Omental fat pad (tissue), 3 donors: ENCODE measurements at regions not wholly inside any gene's neighbourhood (a gene's known extent, or its start where the extent isn't known, plus 50 kb on each side); places are given as distances from the start of the nearest gene placed in this dataset.

ENCODE experiments used
- ATAC-seq: fragments of 150-250 bp; one replicate; pipeline ENCODE4 v1.9.1; 2016; ENCODE audit warnings: mild to moderate bottlenecking, moderate library complexity; ENCODE audit not compliant: low FRiP score
- DNase-seq: peaks from one replicate; pipeline ENCODE4 v3.0.0-alpha.2; 2019; ENCODE audit warnings: low spot score
- TF ChIP-seq, protein P1 (sequence below), 3 donors: fragments of 450-650 bp; IDR thresholded peaks; one replicate each; pipeline ENCODE4 v1.5.1; 2016 to 2017; ENCODE audit warnings: antibody characterized with exemption in 3 of 3, mild to moderate bottlenecking in 3 of 3, moderate library complexity in 2 of 3

DNA sequence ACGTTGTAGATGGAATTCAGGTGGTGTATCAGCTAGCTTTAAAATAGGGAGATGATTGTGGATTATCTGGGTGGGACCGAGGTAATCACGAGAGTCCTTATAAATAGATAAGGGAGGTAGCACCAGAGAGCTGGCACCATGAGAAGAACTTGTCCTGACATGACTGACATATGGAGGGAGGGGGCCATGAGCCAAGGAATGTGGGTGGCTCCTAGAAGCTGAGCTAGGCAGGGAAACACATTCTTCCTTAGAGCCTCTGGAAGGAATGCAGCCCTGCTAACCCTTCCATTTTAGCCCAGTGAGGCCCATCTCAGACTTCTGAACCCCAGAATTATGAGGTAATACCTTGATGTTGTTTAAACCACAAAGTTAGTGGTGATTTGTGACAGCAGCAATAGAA lies 321.1 kb upstream of the SULF2 start:
- TF ChIP-seq, protein P1, sequence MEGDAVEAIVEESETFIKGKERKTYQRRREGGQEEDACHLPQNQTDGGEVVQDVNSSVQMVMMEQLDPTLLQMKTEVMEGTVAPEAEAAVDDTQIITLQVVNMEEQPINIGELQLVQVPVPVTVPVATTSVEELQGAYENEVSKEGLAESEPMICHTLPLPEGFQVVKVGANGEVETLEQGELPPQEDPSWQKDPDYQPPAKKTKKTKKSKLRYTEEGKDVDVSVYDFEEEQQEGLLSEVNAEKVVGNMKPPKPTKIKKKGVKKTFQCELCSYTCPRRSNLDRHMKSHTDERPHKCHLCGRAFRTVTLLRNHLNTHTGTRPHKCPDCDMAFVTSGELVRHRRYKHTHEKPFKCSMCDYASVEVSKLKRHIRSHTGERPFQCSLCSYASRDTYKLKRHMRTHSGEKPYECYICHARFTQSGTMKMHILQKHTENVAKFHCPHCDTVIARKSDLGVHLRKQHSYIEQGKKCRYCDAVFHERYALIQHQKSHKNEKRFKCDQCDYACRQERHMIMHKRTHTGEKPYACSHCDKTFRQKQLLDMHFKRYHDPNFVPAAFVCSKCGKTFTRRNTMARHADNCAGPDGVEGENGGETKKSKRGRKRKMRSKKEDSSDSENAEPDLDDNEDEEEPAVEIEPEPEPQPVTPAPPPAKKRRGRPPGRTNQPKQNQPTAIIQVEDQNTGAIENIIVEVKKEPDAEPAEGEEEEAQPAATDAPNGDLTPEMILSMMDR (IDR thresholded peaks at IDR 0.05), result no peak
- ATAC-seq (no peak), DNase-seq (no peak)

DNA sequence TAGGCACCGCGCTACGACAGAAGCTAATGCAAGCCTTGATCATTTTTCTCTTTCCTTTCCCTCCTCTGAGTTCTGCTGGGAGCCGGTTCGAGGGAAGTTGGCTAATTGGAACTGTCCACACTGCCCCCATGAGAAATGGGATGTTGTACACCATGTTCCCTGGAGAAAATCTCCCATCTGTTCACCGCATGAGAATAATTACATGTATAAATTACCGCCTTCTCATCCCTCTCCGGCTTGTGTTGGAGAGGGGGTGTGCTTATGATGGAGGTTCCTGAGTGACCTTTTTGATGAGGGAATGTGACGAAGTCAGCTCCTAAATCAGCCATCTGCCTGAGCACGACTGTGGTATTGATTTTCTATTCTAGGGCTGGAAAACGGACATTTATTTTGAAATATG lies 320.2 kb upstream of the SULF2 start:
- no peak for DNase-seq
- ATAC-seq, result no peak
- TF ChIP-seq, protein P1 (IDR thresholded peaks at IDR 0.05), result no peak

DNA sequence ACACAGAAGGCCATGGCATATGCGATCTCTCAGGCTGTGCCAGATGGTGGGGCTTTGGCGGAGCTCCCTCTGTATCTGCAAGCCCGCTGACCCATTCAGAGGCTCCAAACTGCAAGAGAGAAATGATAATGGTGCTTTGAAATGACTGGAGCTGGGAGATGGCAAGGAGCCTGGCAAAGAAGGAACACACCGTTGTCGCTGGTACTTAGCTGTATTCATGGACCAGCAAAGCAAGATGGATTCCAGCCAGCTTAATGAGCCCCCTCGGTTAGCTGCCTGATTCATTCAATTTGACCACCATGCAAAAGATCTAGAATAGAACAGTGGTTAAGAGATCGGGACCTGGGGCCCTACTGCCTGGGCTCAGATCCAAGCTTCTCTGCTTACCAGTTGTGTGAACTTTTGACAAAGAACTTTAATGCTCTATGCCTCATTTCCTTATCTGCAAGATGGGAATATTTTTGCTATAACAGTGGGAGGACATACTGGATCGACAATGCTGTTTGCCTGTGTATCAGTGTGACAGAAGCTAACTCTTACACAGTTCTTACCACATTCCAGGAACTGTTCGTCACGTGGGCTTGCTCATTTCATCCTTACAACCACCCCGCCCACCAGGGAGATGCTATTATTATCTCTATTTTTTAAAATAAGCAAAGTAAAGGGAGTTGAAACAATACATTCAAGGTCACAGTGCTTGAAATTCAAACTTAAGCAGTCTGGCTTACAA lies 317.8 kb upstream of the SULF2 start:
- ATAC-seq (no peak), DNase-seq (no peak)
- TF ChIP-seq, protein P1 (IDR thresholded peaks at IDR 0.05), result no peak

DNA sequence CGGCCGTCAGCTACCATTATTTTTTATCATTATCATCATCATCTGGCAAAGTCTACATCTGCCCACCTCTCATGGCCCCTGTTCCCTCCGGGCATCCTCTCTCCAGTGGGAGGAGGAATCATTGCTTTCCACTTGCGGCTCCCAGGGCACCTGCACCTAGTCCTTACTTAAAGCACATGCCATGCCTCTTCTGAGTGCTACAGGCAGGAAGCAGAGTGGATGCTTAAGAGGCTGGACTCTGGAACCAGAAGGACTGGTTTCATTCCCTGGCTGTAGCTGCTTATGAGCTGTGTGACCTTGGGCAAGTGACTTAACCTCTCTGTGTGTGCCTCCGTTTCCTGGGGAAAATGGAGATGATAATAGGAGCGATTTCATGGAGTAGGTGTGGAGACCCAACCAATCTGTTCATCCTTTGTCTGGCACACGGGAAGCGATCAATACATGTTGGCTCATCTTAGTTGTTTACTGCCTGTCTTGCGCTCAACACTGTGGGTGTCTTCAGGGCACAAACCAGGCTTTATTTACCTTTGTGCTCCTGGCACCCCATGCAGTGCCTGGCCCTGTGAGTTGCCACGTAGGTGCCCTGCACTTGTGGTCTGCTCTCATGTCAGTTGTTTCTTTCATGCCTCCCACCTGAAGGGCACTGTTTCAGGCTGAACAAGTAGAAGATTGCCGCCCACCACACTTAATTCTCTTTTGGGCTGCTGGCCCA lies 317.0 kb upstream of the SULF2 start:
- DNase-seq (no peak), ATAC-seq (no peak)
- TF ChIP-seq, protein P1 (IDR thresholded peaks at IDR 0.05), result no peak

DNA sequence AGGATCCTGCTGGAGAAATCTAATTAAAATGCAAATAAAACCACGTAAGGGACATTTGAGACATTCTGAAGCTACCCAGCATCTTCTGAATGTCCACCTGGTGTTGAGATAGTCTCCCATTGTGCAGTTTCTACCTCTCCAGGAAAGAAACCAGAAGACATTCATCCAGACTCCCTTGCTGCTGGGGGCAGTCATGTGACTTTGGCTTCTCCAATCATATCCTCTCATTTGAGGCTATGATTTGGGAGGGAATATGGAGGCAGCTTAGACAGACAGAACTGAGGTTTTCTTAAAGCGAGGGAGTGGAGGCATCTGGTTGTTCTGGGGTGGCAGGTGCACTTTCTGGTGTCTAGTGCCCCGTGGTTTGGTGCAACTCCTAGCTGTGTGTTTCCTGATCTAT lies 315.2 kb upstream of the SULF2 start:
- TF ChIP-seq, protein P1 (IDR thresholded peaks at IDR 0.05), result no peak
- no peak for DNase-seq
- no peak for ATAC-seq

DNA sequence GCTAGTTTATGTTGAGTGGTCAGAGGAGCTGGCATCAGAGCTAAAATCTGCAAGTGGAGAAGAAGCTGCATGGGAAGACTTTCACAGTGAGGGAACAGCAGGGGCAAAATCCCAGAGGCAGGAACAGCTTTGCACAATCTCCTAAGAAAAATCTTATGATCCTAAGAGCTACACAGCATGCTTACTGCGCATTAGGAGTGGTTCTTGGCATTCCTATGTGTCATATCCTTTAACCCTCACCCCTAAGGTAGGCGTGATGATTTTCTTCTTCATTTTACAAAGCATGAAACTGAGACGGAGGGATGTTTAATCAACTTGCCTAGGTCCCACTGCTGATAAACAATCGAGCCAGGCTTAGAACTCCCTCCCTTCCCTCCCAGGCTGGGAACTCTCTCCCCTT lies 313.6 kb upstream of the SULF2 start:
- DNase-seq (no peak), ATAC-seq (no peak)
- TF ChIP-seq, protein P1 (IDR thresholded peaks at IDR 0.05), result no peak

DNA sequence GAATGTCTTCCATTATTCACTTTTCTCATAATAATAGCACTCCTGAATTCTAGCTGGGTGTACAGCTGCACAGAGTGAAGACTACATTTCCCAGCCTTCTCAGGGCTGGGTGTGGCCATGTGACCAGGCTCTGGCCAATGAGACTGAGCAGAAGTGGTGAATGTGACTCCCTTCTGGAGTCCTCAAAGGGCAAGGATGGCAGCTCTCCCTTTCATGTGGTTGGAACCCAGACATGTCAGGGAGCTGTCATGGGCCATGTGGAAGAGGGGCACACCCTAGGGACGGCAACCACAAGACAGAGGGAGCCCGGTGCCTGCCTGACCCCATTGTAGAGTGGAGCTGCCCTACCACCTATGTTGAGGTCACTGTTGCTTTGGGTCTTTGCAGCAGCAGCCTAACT lies 312.8 kb upstream of the SULF2 start:
- DNase-seq (no peak), ATAC-seq (no peak)
- TF ChIP-seq, protein P1 (IDR thresholded peaks at IDR 0.05), result no peak
